Adrenal gland (tissue), 5 donors: ENCODE measurements at regions not wholly inside any gene's neighbourhood (a gene's known extent, or its start where the extent isn't known, plus 50 kb on each side); places are given as distances from the start of the nearest gene placed in this dataset.

Source experiments
- POLR2A ChIP-seq, 2 donors: fragments of 450-650 bp; IDR thresholded peaks; one replicate each; pipeline ENCODE4 v1.6.1; 2017; ENCODE audit warnings: antibody characterized with exemption in 2 of 2, mild to moderate bottlenecking in 2 of 2, moderate library complexity in 1 of 2
- TF ChIP-seq, protein P1 (sequence below), 6 experiments: fragments of 450-650 bp in 4 of 6; fragments of 200-600 bp in 2 of 6; sonication (generic) in 1 of 6; IDR thresholded peaks; 1 replicate in 5 of 6; 2 replicates in 1 of 6; pipeline versions ENCODE4 v1.5.1 to v1.8.0; 2016 to 2021; ENCODE audit warnings: antibody characterized with exemption in 6 of 6, mild to moderate bottlenecking in 2 of 6, moderate library complexity in 1 of 6
- donor health status: DM: no; HTN: no; CAD: no.

DNA sequence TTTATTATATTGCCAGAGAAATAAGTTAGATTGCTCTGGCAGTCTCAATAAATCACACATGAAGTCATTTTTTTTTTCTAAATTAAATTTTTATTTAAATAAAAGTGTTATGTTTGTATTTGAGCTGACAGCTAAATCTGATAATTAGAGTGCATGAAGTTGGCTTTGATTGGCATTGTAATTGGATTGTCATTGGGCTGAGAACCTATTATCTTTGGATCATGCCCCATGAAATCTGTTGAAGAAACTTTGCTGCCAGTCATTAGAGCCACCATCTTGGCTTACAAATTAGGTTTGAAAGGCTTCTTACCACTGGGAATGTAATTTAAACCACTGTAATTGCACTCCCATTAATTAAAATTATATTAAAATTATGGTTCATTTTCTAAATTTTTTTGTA lies 507.9 kb upstream of the FANCL start:
- TF ChIP-seq, protein P1, sequence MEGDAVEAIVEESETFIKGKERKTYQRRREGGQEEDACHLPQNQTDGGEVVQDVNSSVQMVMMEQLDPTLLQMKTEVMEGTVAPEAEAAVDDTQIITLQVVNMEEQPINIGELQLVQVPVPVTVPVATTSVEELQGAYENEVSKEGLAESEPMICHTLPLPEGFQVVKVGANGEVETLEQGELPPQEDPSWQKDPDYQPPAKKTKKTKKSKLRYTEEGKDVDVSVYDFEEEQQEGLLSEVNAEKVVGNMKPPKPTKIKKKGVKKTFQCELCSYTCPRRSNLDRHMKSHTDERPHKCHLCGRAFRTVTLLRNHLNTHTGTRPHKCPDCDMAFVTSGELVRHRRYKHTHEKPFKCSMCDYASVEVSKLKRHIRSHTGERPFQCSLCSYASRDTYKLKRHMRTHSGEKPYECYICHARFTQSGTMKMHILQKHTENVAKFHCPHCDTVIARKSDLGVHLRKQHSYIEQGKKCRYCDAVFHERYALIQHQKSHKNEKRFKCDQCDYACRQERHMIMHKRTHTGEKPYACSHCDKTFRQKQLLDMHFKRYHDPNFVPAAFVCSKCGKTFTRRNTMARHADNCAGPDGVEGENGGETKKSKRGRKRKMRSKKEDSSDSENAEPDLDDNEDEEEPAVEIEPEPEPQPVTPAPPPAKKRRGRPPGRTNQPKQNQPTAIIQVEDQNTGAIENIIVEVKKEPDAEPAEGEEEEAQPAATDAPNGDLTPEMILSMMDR (IDR thresholded peaks at IDR 0.05), result no peak
- no peak for TF ChIP-seq POLR2A (IDR thresholded peaks at IDR 0.05)
